Mucosa of descending colon (tissue), 3 donors: ENCODE measurements at regions not wholly inside any gene's neighbourhood (a gene's known extent, or its start where the extent isn't known, plus 50 kb on each side); places are given as distances from the start of the nearest gene placed in this dataset.

Experiments used
- ATAC-seq: fragments of 200-7000 bp; cut with Tn5 transposase; one replicate; pipeline ENCODE4 v1.9.1; 2020; ENCODE audit warnings: mild to moderate bottlenecking, moderate library complexity
- DNase-seq, 3 donors: peaks; one replicate each; pipeline ENCODE4 v3.0.0-alpha.2; 2020
- H3K36me3 ChIP-seq: fragments of 200-600 bp; one replicate; pipeline ENCODE4 v1.8.0; 2021; ENCODE audit warnings: low read depth, mild to moderate bottlenecking
- H3K4me1 ChIP-seq: fragments of 200-600 bp; one replicate; pipeline ENCODE4 v1.8.0; 2021; ENCODE audit warnings: low read depth, mild to moderate bottlenecking
- H3K4me3 ChIP-seq: fragments of 200-600 bp; one replicate; pipeline ENCODE4 v1.8.0; 2021; ENCODE audit warnings: mild to moderate bottlenecking
- H3K9me3 ChIP-seq: fragments of 200-600 bp; one replicate; pipeline ENCODE4 v1.8.0; 2021; ENCODE audit warnings: mild to moderate bottlenecking
- CTCF ChIP-seq: fragments of 200-600 bp; IDR thresholded peaks from one replicate; pipeline ENCODE4 v1.8.0; 2022; ENCODE audit warnings: antibody characterized with exemption, mild to moderate bottlenecking
- intact Hi-C, 2 donors: fragments of 100-400 bp; cut with DNase I in 1 of 2; cut with micrococcal nuclease in 1 of 2; formaldehyde crosslinking; loops; one replicate each; pipeline versions ENCODE4 v1.11.0 to v1.11.1; 2022; cut with DNase I, micrococcal nuclease
- donor health status: DM: no; HTN: no; CAD: no; lungs with moderate emphysema.
- donor health status: DM: no; HTN: no; CAD: no.
- donor health status: DM: no; HTN: yes; CAD: no.

- ATAC-seq = no peak
- DNase-seq = no peak
These were observed 433.4 kb upstream of the MAF start for GRCh38 chr16:80033783-80034468.

DNA sequence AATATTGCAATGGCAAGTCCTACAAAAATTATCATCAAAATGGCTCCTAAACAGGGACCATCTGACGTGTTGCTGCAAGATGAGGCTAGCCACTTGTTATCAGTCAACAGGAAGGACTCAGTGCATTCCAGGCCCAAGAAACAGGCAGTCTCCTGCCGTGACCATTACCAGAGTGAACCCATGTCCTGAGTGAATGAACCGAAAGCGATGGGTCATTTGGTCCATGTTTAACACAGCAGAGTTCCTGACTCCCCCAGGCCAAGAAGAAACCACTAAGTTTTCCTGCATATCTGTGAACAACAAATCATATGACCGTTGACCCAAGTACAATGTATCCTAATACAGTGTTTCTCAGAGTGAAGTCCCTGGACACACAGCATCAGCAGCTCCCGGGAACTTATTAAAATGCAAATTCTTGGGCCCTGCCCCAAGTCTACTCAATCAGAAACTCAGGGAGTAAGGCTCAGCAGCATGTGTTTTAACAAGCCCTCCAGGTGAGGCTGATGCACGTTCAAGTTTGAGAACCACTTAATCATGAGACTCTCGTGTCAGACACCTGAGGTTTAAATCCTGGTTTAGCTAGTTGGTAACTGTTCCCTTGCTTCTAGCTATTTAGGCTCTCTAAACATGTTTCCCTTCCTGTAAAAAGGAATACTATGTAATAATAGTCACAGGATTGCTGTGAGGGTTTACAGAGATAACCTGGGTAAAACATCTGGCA, 429.4 kb upstream of the MAF start:
- Histone ChIP-seq H3K4me1 (no peaks in the 10 kb centered on the region), H3K9me3 (no peaks in the 10 kb centered on the region), H3K4me3 (no peak overlapping the region), H3K36me3 (no peaks in the 10 kb centered on the region)
- TF ChIP-seq CTCF = no peak
- intact Hi-C loops = no loop called here
- DNase-seq (no peak), ATAC-seq (no peak)

More at GRCh38 chr16:80033783-80034468, 433.4 kb upstream of the MAF start:
- H3K9me3 ChIP-seq = no peaks in the 10 kb centered on the region
- intact Hi-C loops = no loop called here
- H3K4me1 ChIP-seq = no peaks in the 10 kb centered on the region
- H3K36me3 ChIP-seq = no peaks in the 10 kb centered on the region
- no peak overlapping the region for H3K4me3 ChIP-seq
- TF ChIP-seq CTCF = no peak

GRCh38 chr16:80029381-80029630, 428.8 kb upstream of the MAF start:
- DNase-seq (no peak), ATAC-seq (no peak)
- Histone ChIP-seq H3K36me3 (no peaks in the 10 kb centered on the region), H3K4me1 (no peaks in the 10 kb centered on the region), H3K4me3 (no peak overlapping the region), H3K9me3 (no peaks in the 10 kb centered on the region)
- intact Hi-C loops = no loop called here
- TF ChIP-seq CTCF = no peak

DNA sequence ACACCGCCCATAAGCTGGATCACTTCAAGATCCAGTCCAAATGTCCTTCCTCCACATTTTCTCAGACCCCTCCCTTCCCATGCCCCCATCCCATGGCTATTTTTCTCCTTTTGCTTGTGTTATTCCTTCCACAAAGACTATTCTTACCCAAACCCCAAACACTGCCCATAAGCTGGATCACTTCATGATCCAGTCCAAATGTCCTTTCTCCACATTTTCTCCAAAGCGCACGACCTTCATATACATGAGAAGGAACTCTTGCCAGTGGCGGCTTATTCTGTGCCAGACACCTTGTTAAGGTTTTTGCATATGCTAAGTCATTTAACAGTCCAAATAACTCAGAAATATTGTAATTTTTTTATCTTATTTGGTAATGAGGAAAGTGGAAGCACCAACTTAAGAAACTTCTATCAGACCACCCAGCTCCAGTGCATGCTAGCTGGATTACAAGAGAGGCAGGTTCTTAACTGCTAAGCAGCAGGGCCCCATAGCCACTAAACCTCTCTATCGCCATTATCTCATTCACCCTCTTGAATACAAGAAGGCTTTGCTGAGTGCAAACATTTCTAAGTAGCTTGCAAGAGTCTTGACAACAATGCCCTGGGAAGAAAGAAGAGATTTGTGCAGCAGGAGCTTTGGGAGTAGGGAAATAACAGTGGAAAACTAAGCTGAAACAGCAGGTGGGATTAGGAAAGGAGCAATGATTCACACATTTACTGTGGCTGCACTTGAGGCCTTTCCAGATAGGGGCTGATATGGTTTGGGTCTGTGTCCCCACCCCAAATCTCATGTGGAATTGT, 428.2 kb upstream of the MAF start:
- intact Hi-C loops = no loop called here
- Histone ChIP-seq H3K9me3 (no peaks in the 10 kb centered on the region), H3K36me3 (no peaks in the 10 kb centered on the region), H3K4me1 (no peaks in the 10 kb centered on the region), H3K4me3 (no peak overlapping the region)
- ATAC-seq = no peak
- no peak for DNase-seq
- no peak for TF ChIP-seq CTCF

- intact Hi-C loops = no loop called here
- TF ChIP-seq CTCF = no peak
- H3K36me3 ChIP-seq = no peaks in the 10 kb centered on the region
- H3K4me1 ChIP-seq = no peaks in the 10 kb centered on the region
- ATAC-seq = peak; percentile 82
- no peaks in the 10 kb centered on the region for H3K9me3 ChIP-seq
- peak; percentile 27 to 60 (median 37) for DNase-seq
- no peak overlapping the region for H3K4me3 ChIP-seq
These were observed 426.7 kb upstream of the MAF start for GRCh38 chr16:80027007-80027965.
